H1 (cell line): ENCODE measurements at regions not wholly inside any gene's neighbourhood (a gene's known extent, or its start where the extent isn't known, plus 50 kb on each side); places are given as distances from the start of the nearest gene placed in this dataset.

Source experiments
- CHD2 ChIP-seq: IDR thresholded peaks from 2 replicates; pipeline ENCODE4 v1.6.1; 2012; ENCODE audit warnings: low read length, improper control_type of control experiment
- FOSL1 ChIP-seq: IDR thresholded peaks from 2 replicates; pipeline ENCODE4 v1.6.1; 2011; ENCODE audit warnings: mild to moderate bottlenecking, low read depth, low read length, moderate library complexity; ENCODE audit not compliant: insufficient read depth
- HDAC6 ChIP-seq: IDR thresholded peaks from one replicate; pipeline ENCODE4 v1.7.1; 2012; ENCODE audit warnings: low read depth, mild to moderate bottlenecking, inconsistent platforms, low read length, moderate library complexity
- RFX5 ChIP-seq: IDR thresholded peaks from 2 replicates; pipeline ENCODE4 v1.6.1; 2011; ENCODE audit warnings: low read depth, low read length, improper control_type of control experiment, borderline replicate concordance
- RNF2 ChIP-seq: fragments of 200-900, 300-1000 bp; sonication (generic); IDR thresholded peaks from 2 replicates; pipeline ENCODE4 v1.7.1; 2016; ENCODE audit warnings: borderline replicate concordance, low read depth, mild to moderate bottlenecking, antibody characterized with exemption, low read length; ENCODE audit not compliant: poor library complexity, severe bottlenecking; ENCODE audit errors: missing control alignments
- TBP ChIP-seq: IDR thresholded peaks from 2 replicates; pipeline ENCODE4 v1.6.1; 2011; ENCODE audit warnings: low read depth, low read length, improper control_type of control experiment

GRCh38 chr12:58310368-58310767, 369.0 kb downstream of the ATP23 start (continued):
- no peak for TF ChIP-seq RFX5
- TF ChIP-seq HDAC6 = no peak
- no peak for TF ChIP-seq CHD2
- no peak for TF ChIP-seq RNF2
- TF ChIP-seq TBP = no peak
- no peak for TF ChIP-seq FOSL1
